Epithelial cell of esophagus (primary cell): ENCODE measurements at regions not wholly inside any gene's neighbourhood (a gene's known extent, or its start where the extent isn't known, plus 50 kb on each side); places are given as distances from the start of the nearest gene placed in this dataset.

Experiments
- DNase-seq: peaks from one replicate; pipeline ENCODE4 v3.0.0; 2010; ENCODE audit warnings: low read depth
- H3K4me3 ChIP-seq: 2 replicates; pipeline ENCODE4 v1.5.1; 2011; ENCODE audit warnings: mild to moderate bottlenecking, low read length, control low read depth
- CTCF ChIP-seq: IDR thresholded peaks from 2 replicates; pipeline ENCODE4 v1.5.1; 2011; ENCODE audit warnings: low read depth, mild to moderate bottlenecking, low read length, control low read depth, inconsistent platforms; ENCODE audit not compliant: insufficient read depth; ENCODE audit errors: missing control alignments

DNA sequence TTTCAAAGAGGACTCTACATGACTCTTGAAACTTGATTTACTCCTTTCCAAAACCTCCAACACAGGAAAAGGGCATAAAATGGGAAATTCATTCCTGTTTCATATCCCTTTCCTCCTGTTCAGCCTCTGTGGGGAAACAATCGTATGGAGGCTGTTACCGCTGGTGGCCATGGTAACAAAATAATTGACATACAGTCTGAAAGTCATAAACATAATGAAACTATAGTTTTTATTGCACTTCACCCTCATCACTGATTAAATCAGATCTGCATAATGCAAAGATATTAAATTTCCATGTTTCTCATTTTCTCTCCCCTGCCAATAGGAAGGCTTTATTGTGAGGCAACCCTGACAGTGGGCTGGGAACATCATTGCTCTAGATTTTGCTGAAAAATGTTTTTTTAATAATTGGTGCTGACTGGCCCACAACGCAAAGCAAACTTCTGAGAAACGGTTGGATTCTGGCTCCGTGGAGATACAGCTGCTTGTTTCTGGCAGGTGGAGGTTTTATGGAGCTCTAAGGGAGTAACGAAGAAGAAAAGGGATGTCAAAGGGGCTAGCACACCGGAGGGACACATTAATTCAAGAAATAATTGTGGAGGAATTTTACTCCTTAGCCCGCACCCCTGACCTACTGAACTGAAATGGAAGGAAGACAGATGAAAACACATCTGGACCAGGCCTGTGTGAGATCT lies 154.2 kb upstream of the SHISA6 start:
- DNase-seq, result no peak
- H3K4me3 ChIP-seq, result no peak overlapping the region
- TF ChIP-seq CTCF, result no peak

GRCh38 chr17:11082559-11082958 lies 158.5 kb upstream of the SHISA6 start:
- TF ChIP-seq CTCF, result no peak
- no peak overlapping the region for H3K4me3 ChIP-seq
- no peak for DNase-seq

DNA sequence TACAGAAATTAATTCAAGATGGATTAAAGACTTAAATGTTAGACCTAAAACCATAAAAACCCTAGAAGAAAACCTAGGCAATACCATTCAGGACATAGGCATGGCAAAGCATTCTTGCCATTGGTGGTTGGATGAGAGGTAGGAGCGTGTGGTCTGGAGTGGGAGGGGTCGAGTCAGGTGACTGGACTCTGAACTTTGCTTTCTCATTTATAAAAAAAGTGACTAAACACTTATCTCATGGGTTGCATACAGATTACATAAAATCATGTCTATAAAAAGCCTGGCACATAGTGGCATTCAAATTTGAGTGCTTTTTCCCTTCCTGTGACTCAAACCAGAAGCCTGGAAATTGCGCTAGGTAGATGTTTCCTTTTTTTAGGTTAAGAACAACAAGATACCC lies 159.7 kb upstream of the SHISA6 start:
- H3K4me3 ChIP-seq, result no peak overlapping the region
- TF ChIP-seq CTCF, result no peak
- no peak for DNase-seq

- no peak overlapping the region for H3K4me3 ChIP-seq
- DNase-seq, result no peak
- no peak for TF ChIP-seq CTCF
Observed at GRCh38 chr17:11077673-11078072, 163.3 kb upstream of the SHISA6 start.

- DNase-seq, result no peak
- TF ChIP-seq CTCF, result no peak
- H3K4me3 ChIP-seq, result no peak overlapping the region
Observed at GRCh38 chr17:11074451-11074850, 166.6 kb upstream of the SHISA6 start.

DNA sequence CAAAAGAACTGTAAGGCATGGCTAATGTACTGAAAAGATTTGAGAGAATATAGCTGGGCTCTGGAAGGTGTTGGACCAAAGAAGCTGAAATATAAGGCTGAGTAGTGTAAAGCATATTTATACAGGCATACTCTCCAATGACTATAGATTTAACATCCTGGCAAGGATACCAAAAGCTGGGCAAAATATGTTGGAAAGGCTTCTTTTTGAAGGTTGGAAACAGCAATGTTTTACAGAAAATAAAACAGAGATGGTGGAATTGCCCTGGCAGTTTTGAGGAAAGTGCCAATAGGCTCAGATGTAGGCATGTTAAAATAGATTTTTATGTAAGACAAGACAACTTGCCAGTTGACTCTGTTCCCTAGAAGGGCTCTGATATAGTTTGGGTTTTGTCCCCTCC lies 184.1 kb upstream of the SHISA6 start:
- no peak for TF ChIP-seq CTCF
- DNase-seq, result no peak
- no peak overlapping the region for H3K4me3 ChIP-seq

- H3K4me3 ChIP-seq, result no peak overlapping the region
- TF ChIP-seq CTCF, result no peak
- no peak for DNase-seq
Observed at GRCh38 chr17:11053846-11054245, 187.2 kb upstream of the SHISA6 start.
